ENCODE measurements at regions not wholly inside any gene's neighbourhood (a gene's known extent, or its start where the extent isn't known, plus 50 kb on each side); places are given as distances from the start of the nearest gene placed in this dataset.
"Not testable (repeated sequence)": the region's sequence is repeated elsewhere in the genome, so short reads cannot be mapped to it uniquely, and the experiment has no call there.

DNA sequence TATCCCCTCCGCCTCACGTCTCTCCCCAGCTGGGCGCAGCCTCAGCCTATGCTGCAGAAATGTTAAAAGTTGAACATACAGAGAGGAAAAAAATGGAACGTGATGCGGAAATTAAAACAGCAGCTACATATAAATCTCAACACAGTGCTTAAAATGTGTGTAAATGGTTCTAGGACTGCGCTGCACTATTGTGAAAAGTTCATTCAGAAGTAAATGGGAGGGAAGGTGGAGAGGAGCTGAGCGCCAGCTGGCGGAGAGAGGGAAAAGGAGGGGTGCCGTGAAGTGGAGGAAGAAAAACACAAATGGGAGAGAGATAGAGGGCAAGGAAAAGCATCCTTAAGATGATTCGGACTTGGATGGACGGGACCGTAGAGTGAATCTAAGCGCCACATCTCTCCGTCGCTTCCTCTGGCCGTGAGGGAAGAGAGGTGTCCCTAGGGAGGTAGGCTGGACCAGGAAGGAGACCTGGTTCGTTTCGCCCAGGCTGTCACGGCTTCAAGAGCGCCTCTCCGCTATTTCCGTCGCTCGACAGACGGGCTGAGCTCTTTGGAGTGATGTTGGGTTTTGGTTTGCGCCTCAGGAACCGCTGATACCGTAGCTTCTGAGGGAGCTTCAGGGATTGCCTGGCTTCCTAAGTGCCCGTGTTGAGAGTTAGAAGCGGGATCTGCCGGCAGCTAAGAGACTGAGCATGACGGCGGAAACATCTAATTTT is 113.7 kb downstream of the TRIM27 start:
- ATAC-seq (no peak), DNase-seq (no peak)
- peaks cover 44% of the 10 kb centered on the region for H3K9me3 Mint-ChIP-seq
- peak overlapping the region; percentile 22 for H3K4me3 Mint-ChIP-seq
- H3K27me3 Mint-ChIP-seq, result peaks cover 93% of the 10 kb centered on the region
- peaks cover 23% of the 10 kb centered on the region for H3K36me3 Mint-ChIP-seq (ENCODE audit: low read depth)
- H3K27ac Mint-ChIP-seq, result peak overlapping the region; percentile 61
- peaks cover 29% of the 10 kb centered on the region for H3K4me1 Mint-ChIP-seq

DNA sequence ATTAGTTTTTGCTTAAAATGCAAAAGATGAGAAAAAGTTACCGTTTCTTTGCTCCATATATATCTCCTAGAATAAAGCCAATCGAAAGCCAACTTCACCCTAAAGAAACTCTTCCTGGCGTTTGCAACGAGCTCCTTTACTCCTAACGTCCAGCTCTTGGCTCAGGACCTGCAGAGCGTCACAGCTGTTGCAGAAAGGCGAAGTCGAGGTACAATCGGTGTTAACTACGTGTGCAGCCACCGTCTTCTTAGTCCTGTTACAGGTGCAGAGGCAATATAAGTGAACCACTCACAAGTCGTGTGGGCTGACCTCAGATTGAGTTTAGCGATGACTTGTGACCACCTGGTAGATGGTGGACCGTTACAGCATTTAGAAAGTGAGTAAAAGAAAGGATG is 113.1 kb downstream of the TRIM27 start:
- H3K27ac Mint-ChIP-seq, result no peak overlapping the region
- no peak for DNase-seq
- H3K9me3 Mint-ChIP-seq, result peaks cover 45% of the 10 kb centered on the region
- ATAC-seq, result no peak
- H3K27me3 Mint-ChIP-seq, result peaks cover 96% of the 10 kb centered on the region
- no peak overlapping the region for H3K4me3 Mint-ChIP-seq
- H3K36me3 Mint-ChIP-seq (ENCODE audit: low read depth), result peaks cover 23% of the 10 kb centered on the region
- peaks cover 29% of the 10 kb centered on the region for H3K4me1 Mint-ChIP-seq

DNA sequence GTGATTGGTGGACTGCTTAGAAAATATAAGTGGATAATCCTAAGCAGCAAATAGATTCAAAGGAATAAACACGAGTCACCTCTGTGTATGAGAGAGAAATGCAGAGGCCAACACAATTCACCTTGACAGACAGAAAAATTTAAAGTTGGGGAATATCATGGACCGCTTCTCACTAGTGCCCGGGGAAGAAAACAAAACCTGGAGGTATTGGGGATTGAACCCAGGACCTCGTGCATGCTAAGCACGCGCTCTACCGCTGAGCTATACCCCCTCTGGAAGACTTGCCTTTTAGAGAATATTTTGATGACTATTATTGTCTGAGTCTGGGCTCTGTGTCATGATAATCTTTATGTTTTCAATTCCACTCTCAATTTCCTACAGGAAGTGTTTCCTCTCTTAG is 111.9 kb downstream of the TRIM27 start:
- peak overlapping the region; percentile 22 for H3K4me3 Mint-ChIP-seq
- DNase-seq (no peak), ATAC-seq (peak; percentile 67)
- H3K9me3 Mint-ChIP-seq, result peaks cover 46% of the 10 kb centered on the region
- peaks cover 23% of the 10 kb centered on the region for H3K36me3 Mint-ChIP-seq (ENCODE audit: low read depth)
- peak overlapping the region; percentile 77 for H3K27ac Mint-ChIP-seq
- H3K4me1 Mint-ChIP-seq, result peaks cover 30% of the 10 kb centered on the region
- H3K27me3 Mint-ChIP-seq, result peaks cover 96% of the 10 kb centered on the region

DNA sequence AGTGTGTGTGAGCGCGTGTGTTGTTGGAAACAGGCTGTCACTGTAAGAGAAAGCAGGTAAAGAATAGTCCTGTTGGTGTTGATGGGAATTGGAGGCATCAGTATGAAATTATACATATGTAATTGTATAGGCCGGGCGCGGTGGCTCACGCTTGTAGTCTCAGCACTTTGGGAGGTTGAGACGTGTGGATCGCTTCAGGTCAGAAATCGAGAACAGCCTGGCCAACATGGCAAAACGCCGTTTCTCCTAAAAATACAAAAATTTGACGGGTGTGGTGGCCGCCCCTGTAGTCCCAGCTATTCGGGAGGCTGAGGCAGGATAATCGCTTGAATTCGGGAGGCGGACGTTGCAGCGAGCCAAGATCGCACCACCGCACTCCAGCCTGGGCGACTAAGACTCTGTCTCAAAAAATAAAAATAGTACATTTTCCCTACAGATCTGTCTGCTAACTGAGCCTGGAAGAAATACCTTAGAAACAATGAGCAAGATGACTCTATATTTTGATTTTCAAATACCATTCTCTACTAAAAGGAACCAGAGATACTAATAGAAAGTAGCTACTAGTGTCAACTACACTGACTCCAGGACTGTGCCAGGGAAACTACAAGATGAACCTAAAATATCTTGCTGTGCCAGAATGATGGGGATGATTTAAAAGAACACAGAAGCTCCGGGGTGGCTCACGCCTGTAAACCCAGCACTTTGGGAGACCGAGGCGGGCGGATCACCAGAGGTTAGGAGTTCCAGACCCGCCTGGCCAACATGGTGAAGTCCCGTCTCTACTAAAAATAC is 110.8 kb downstream of the TRIM27 start:
- DNase-seq, result no peak
- H3K27me3 Mint-ChIP-seq, result peaks cover 97% of the 10 kb centered on the region
- ATAC-seq, result no peak
- H3K4me1 Mint-ChIP-seq, result peaks cover 33% of the 10 kb centered on the region
- peaks cover 48% of the 10 kb centered on the region for H3K9me3 Mint-ChIP-seq
- peaks cover 23% of the 10 kb centered on the region for H3K36me3 Mint-ChIP-seq (ENCODE audit: low read depth)
- H3K4me3 Mint-ChIP-seq, result no peak overlapping the region
- peak overlapping the region; percentile 44 for H3K27ac Mint-ChIP-seq

DNA sequence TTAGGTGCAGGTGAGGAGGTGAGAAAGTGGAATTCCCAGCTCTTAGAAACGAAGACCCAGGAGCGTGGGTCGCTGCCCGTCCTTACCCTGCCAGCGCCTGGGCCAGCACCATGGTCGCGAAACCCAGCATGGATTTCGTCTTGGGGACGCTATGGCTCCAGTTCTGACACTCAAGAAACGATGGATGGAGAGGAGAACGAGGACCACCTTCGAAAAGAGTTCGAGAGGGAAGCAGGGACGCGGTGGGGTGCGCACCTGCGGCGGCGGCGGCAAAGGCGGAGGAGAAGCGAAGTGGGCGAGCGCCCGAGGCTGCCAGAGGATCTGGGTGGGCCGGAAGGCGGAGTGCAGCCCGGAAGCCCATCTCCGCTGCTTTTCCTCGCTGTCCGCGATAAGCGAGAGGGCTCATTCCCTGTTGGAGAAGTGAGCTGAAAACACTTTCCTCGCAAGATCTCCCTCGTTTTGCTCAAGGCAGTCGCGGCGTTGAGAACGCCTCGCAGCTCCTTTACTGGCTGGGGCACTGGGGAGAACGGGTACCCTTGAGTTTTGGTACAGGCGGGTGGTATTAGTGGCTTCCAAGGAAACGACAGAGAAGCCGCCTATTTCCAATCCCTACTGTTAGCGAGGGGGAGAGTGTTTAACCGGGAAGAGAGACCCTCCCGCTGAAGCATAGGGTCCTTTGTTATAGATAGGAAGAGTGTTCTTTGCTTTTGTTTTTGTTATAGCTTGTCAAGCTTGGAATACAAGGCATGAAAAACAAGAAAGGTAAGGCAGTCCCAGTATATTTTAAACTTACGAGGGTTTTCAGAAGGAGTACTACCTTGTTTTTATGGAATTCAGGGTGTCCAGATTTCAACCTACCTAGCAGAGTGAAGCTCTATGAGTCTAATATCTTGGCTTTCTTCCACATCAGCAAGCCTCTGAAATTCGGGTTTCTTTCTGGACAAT is 109.5 kb downstream of the TRIM27 start:
- Mint-ChIP-seq H3K4me1 (peaks cover 33% of the 10 kb centered on the region), H3K9me3 (peaks cover 45% of the 10 kb centered on the region), H3K27me3 (peaks cover 91% of the 10 kb centered on the region), H3K27ac (no peak overlapping the region), H3K36me3 (ENCODE audit: low read depth) (peaks cover 21% of the 10 kb centered on the region), H3K4me3 (peak overlapping the region; percentile 59)
- no peak for ATAC-seq
- DNase-seq, result no peak

DNA sequence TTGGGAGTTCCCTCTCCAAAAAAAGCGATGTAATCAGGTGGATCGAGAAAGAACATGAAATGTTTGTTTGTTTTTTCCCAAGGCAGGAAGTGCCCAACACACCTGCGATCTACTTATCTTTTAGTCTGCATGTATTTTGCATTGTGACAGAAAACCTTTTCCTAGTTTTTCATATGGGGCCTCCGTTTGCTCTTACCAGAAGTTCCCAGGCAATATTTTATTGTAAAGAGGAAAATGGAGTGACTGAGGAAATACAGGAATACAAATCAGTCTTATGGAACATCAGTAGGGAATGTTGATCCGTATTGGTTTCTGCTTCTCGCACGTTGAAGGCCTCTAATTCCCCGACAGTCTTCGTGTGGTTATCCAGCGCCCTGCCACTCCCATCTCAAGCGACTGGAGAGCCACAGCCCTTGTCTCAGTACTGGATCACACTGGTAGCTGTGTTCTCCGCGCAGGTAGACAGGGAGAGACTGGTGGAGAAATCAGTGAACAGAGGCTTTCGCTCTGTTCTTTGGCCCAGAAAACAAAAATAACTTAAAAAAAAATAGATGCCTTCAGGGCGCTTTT is 107.4 kb downstream of the TRIM27 start:
- DNase-seq (no peak), ATAC-seq (no peak)
- Mint-ChIP-seq H3K9me3 (peaks cover 39% of the 10 kb centered on the region), H3K4me1 (peaks cover 24% of the 10 kb centered on the region), H3K27me3 (peaks cover 84% of the 10 kb centered on the region), H3K4me3 (peak overlapping the region; percentile 67), H3K27ac (peak overlapping the region; percentile 85), H3K36me3 (ENCODE audit: low read depth) (peaks cover 16% of the 10 kb centered on the region)

DNA sequence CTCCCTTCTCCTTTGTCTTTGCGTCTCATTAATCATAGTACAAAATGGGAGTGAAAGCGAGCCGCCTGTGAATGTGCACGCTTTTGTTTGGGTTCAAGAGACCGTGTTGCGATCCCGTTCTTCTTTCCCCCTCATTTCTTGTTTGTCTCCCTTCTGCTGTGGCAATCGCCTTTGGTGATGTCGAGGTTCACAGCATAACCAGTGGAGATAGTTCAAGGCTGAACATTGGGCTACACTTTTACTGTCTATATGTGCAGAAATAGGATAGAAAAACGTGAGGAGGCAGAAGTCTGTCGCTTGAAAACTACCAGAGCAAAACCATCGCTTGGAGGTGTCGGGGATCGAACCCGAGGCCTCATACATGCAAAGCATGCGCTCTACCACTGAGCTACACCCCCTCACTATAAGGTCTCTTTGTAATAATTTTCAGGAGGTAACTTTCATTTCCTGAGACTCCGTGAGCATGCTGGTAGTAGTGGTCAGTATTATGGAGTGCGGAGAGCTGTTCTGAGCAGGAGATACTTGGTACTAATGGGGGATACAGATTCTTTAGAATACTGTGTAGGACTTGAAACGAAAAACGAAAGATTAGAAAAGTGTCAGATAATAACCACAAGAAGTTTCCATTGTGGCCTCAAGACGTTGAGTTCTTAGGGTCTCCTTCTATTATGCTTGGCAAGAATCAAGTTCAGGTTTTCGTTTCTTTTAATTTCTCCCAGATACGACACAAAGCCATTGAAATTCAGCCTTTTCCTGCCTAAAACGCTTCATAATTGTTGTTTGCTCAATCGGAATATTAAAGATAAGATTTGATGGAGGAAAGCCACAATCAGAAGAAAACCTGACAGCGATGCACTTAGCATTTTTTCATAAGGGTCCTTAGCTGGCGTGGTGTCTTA is 106.6 kb downstream of the TRIM27 start:
- peak; percentile 96 for ATAC-seq
- Mint-ChIP-seq H3K9me3 (peaks cover 32% of the 10 kb centered on the region), H3K4me3 (peak overlapping the region; percentile 67), H3K4me1 (peaks cover 21% of the 10 kb centered on the region), H3K36me3 (ENCODE audit: low read depth) (peaks cover 12% of the 10 kb centered on the region), H3K27ac (peak overlapping the region; percentile 85), H3K27me3 (peaks cover 82% of the 10 kb centered on the region)
- DNase-seq, result peak; percentile 69

DNA sequence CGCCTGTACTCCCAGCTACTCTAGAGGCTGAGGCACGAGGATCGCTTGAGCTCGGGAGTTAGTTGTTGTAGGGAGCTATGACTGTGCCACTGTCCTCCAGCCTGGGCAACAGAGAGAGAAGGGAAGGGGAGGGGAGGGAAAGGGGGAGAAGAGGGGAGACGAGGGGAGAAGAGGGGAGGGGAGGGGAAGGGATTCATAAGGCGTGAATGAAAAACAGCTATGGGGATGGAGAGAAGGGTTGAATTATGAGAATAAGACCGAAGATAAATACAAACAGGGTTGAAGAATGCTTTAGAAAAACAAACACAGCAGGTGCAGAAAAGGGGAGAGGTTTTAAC is 106.0 kb downstream of the TRIM27 start:
- ATAC-seq, result no peak
- Mint-ChIP-seq H3K4me1 (peaks cover 21% of the 10 kb centered on the region), H3K27me3 (peaks cover 77% of the 10 kb centered on the region), H3K27ac (no peak overlapping the region), H3K36me3 (ENCODE audit: low read depth) (peaks cover 8% of the 10 kb centered on the region), H3K9me3 (peaks cover 26% of the 10 kb centered on the region), H3K4me3 (no peak overlapping the region)
- no peak for DNase-seq

DNA sequence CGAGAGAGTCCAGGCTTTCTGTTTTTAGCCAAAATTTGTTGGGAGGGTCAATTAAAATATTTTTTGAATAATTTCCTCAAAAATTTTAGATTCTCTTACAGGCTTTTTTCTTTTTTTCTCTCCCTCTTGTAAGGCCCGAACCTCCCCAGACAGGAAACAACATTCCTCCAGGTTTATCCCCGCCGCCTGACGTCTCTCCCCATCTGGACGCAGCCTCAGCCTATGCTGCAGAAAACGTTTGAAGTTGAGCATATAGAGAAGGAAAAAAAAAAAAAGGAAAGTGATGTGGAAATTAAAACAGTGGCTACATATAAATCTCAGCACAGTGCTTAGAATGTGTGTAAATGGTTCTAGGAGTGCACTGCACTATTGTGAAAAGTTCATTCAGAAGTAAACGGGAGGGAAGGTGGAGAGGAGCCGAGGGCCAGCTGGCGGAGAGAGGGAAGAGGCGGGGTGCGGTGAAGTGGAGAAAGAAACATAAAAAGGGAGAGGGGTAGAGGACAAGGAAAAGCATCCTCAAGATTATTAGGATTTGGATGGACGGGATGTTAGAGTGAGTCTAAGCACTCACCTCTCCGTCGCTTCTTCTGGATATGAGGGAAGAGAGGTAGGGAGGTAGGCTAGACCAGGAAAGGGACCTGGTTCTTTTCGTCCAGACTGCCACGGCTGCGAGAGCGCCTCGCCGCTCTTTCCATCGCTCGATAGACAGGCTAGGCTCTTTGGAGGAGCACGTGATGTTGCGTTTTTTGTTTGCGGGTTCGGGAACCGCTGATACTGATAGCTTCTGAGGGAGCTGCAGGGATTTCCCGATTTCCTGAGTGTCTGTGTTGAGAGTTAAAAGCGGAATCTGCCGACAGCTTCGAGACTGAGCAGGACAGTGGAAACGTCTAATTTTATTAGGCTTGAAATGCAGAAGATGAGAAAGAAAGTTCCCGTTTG is 98.7 kb downstream of the TRIM27 start:
- DNase-seq (no peak), ATAC-seq (no peak)
- Mint-ChIP-seq H3K27me3 (peaks cover 76% of the 10 kb centered on the region), H3K36me3 (ENCODE audit: low read depth) (no peaks in the 10 kb centered on the region), H3K4me3 (peak overlapping the region; percentile 2), H3K4me1 (peaks cover 6% of the 10 kb centered on the region), H3K9me3 (no peaks in the 10 kb centered on the region), H3K27ac (no peak overlapping the region)

DNA sequence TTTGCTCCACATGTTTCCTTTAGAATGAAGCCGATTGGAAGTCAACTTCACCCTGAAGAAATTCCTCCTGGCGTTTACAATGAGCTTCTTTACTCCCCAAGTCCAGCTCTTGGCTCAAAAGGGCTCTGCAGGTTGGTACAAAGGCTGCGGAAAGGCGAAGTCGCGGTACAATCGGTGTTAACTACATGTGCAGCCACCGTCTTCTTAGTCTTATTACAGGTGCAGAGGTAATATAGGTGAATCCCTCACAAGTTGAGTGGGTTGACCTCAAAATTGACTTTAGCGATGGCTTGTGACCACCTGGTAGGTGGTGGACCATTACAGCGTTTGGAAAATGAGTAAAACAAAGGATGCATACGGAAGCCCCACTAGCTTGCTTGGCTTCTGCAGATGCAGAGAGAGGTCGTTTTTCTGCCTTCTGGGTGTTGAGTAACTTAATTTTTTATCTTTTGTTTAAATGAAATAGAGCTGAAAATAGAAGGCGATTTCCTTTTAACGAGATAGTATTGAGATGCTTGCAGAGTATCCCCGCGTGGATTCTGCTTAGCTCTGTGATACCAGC is 98.0 kb downstream of the TRIM27 start:
- H3K4me1 Mint-ChIP-seq, result peaks cover 6% of the 10 kb centered on the region
- no peak overlapping the region for H3K4me3 Mint-ChIP-seq
- DNase-seq (no peak), ATAC-seq (no peak)
- H3K36me3 Mint-ChIP-seq (ENCODE audit: low read depth), result no peaks in the 10 kb centered on the region
- H3K9me3 Mint-ChIP-seq, result no peaks in the 10 kb centered on the region
- H3K27ac Mint-ChIP-seq, result no peak overlapping the region
- peaks cover 79% of the 10 kb centered on the region for H3K27me3 Mint-ChIP-seq

DNA sequence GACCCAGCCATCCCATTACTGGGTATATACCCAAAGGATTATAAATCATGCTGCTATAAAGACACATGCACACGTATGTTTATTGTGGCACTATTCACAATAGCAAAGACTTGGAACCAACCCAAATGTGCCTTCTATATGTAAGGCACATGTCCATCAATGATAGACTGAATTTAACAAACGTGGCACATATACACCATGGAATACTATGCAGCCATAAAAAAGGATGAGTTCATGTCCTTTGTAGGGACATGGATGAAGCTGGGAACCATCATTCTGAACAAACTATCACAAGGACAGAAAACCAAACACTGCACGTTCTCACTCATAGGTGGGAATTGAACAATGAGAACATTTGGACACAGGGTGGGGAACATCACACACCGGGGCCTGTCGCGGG is 92.1 kb downstream of the TRIM27 start:
- DNase-seq; H3K9me3 Mint-ChIP-seq; H3K27ac Mint-ChIP-seq; H3K4me3 Mint-ChIP-seq; H3K36me3 Mint-ChIP-seq (ENCODE audit: low read depth); H3K4me1 Mint-ChIP-seq; ATAC-seq: not testable (repeated sequence)
- H3K27me3 Mint-ChIP-seq, result peaks cover 72% of the 10 kb centered on the region

DNA sequence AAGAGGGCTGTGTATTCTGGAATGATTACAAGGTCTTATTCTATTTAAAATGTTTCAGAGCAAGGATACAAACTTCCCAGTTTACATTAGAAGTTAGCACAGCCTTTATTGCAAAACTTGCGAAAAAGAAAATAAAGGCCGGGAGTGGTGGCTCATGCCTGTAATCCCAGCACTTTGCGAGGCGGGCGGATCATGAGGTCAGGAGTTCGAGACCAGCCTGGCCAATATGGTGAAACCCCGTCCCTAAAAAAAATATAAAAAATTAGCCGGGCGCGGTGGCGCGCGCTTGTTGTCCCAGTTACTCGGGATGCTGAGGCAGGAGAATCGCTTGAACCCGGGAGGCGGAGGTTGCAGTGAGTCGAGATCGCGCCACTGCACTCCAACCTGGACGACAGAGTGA is 87.1 kb downstream of the TRIM27 start:
- H3K36me3 Mint-ChIP-seq (ENCODE audit: low read depth); ATAC-seq; H3K4me3 Mint-ChIP-seq; H3K9me3 Mint-ChIP-seq; H3K27ac Mint-ChIP-seq: not testable (repeated sequence)
- Mint-ChIP-seq H3K4me1 (peaks cover 21% of the 10 kb centered on the region), H3K27me3 (peaks cover 56% of the 10 kb centered on the region)
- peak; percentile 20 for DNase-seq
